NCI-H524 treated with DMSO at 0.1 percent for 48 hours (cell line): ENCODE measurements at regions not wholly inside any gene's neighbourhood (a gene's known extent, or its start where the extent isn't known, plus 50 kb on each side); places are given as distances from the start of the nearest gene placed in this dataset.

Source experiments
- DNase-seq: peaks from one replicate; lab custom pipeline; 2025; lab: John Stamatoyannopoulos, UW

DNA sequence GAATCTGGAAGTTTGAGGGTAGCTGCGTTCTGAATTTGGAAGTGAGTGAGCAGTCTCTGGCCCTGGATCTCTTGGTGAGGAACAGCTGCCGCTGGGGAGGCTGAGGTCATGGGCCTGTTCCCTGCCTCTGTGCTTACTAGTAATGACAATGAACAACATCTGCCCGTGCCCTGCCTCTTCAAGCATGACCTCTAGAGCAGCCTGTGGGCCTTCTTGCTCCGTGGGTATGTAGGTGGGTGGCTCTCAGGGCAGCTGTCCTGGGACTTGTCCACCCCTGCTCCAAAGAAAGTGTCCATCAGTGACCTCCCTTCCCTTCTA is 186.2 kb downstream of the CXCL12 start:
- no peak for DNase-seq

DNA sequence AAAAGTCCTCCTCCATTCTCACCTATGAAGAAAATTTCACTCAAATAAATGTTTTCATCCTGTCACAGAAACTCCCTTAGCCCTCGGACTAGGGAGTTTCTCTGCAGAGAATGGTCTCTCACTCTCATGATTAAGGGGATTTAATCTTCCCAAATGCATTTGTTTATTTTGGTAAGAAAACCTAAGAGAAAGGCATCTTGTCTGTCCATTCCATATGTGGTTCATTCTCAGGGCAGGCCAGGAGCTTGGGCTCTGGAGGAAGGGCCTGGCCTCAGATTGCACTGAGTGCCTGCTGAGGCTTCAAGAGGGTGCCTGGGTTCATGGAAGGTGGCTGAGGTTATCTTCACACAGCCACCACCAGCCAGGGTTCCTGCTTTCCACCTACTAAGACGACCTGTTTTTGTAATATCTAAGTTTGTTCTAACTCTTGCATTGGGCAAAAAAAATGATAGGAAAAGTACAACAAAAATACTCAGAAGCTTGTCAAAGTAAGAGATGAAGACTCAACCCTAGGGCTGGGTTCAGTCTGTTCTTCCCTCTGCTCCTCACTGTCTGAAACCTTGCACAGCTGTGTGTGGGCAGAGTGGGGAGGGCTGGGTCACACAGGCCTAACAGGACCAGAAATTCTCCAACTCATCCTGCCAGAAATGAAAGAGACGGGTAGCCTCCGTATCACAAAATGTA is 186.7 kb downstream of the CXCL12 start:
- no peak for DNase-seq

DNA sequence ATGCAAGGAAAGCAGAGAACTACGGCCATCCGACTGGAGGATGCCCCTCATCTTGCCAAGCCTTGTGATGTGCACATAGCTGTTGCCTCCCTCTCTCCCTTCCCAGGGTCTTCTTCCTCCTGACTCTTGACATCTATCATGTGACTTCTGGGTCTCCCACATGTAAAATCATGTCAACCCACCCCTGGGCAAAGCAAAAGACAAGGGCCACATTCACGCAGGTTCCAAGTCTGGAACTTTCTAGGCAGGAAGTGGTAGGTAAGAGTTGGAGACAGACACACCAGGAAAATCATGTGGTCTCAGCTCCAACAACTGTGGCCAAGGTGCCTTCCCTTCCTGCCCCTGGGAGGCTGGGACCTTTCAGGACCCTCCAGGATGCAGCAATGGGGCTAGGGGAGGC is 187.3 kb downstream of the CXCL12 start:
- no peak for DNase-seq

DNA sequence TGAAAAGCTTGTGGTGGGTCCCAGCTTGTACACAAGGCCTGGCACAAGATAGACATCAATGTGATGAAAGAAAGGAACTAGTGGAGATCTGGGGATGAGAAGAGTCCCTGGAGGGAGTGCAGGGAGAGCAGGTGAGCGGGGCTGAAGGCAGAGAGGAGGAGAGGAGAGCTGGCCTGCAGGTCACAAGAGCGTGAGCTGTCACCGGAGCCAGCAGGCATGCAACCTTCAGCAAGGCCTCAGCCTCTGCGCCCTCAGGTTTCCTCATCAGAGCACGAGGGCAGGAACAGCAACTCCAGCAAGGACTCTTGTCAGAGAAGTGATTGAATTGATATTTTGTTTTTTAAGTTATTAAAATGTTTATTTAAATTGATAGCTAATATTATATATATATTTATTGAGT is 188.6 kb downstream of the CXCL12 start:
- no peak for DNase-seq

DNA sequence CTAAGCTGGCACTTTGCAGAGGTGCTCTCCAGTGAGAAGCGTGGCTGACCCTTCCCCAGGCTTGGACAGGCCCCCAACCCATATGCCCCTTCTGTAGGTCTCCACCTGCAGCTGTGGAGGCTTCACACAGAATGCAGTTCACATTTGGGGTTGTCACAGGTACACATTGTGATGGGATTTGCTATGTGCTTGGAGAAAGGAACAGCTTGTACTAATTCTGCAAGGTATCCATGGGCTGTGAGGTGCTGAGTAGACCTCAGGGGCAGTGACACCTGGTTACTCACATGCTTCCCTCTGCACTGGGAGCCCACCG is 188.9 kb downstream of the CXCL12 start:
- no peak for DNase-seq

DNA sequence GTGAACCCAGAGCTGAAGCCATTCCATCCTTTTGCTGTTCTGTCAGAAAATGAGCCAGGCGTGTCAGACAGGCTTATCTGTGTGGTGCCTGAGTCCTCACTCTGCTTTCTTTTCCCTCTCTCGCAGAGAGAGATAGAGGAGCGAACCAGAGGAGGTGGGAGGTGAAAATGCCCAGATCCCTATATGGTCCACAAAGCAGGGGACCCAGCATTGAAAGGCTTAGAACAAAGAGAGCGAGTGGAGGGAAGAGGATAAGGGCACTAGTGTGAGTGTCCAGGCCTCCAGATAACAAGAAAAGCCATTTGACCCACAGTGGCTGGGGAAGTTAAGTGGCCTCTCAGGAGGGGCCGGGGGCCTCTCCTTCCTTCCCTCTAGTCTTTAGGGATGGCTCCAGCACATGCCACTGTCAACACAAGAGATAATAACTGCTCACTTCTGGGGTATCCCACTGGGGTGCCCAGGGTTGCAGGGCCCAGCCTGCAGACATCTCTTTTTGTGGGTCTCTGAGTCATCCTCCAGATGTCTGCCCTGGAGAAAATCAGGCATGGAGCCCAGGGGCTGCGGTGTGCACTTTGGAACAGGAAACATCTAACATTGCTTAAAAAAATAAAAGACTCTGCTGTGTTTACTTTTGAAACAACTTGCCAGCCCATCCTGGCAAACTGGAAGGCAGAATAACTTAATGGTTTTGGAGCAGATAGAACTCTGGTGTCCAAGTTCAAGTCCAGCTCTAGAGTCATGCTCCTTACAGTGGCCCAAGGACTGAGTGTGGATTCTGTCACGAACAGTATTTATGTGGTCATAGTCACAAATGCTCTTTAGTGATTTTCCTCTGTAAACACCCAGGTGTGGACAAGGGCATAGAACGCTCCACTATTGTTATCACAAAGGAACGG is 189.5 kb downstream of the CXCL12 start:
- no peak for DNase-seq

DNA sequence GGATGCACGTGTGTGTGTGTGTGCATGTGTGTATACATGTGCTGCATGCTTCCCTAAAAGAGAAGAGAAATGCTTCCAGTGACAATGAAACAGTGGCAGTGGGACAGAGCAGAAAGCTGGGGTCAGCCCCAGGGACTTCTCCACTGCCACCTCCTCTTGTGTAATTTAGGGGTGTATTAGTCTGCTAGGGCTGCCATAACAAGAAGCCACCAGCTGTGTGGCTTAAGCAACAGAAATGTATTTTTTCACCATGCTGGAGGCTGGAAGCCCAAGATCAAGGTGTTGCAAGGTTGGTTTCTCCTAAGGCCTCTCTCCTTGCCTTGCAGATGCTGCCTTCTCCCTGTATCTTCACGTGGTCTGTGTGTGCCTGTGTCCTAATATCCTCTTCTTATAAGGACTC is 190.5 kb downstream of the CXCL12 start:
- no peak for DNase-seq

DNA sequence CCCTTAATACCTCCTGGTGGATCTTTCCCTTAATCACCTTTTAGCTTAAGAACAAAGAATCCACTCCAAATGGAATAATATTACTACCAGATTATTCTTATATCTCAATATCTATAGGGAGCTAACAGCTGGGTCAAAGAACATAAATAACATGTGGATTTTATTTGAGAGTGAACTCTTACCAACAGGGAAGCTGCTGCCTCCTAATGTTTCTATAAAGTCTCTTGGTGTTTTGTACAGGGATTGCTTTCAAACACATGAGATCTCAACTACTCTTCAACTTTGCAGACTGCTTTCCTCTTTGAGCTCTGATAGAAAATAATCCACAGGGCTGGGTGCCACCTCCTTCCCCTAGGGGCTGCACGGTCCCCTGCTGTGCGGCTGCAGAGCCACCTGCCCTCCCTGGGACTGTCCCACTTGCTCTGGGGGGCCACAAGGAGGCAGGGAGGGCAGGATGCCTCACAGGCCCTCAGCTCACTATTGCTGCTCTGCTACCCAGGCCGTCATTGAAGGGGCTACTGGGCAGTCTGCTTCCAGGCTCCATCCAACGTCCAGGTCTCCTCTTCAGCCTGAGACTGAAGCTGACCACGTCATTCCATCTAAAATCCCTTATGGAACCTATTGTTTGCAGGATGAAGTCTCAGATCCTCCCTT is 191.2 kb downstream of the CXCL12 start:
- DNase-seq = no peak

DNA sequence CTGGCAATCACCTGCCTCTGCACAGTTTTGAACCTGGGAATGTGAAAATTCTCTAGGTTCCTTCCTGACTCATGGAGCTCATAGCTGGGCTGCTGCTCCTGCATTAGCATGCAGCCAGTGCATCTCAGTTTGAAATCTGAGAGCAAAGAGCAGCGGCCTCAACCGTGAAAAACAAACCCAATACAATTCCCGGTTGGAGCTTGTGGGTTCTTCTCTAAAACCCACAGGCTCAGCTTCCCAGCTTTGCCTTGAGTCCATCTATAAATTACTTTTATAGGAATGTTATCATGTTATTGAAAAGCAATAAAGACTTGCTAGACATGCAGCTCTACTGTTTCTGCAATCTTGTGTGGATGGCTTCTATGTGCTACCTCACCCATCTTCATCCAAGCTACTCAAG is 191.7 kb downstream of the CXCL12 start:
- no peak for DNase-seq

DNA sequence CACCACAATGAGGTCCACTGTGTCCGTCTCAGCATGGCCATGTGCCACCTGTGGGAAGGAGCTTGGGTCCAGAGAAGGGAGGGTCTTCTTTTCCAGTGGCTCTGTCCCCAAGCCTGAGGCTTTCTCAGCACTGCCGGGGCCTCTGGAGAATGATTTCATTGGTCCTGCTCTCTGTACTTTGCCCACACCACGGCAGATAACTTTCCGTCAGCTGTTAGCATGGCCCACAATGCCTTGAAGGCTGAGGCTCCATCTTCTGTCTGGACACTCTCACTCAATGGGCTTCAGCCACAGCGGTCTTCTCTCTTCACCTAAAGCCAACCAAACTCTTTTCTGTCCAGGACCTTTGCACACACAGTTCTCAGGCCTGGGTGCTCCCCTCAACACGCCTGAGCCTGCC is 192.5 kb downstream of the CXCL12 start:
- no peak for DNase-seq

DNA sequence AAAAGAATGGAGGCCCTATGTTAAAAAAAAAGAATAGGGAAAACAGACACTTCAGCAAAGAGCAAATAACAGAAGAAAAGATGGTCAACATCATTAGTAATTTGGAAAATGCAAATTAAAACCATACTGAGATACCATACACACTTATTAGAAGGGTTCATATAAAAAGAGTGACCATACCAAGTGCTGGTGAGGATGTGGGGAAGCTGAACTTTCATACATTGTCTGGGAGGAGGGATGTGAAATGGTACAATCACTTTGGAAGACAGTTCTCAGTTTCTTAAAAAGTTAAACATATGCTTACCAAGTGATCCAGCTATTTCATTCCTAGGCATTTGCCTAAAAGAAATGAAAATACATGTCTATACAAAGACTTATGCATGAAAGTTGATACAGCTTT is 194.4 kb downstream of the CXCL12 start:
- DNase-seq = no peak

DNA sequence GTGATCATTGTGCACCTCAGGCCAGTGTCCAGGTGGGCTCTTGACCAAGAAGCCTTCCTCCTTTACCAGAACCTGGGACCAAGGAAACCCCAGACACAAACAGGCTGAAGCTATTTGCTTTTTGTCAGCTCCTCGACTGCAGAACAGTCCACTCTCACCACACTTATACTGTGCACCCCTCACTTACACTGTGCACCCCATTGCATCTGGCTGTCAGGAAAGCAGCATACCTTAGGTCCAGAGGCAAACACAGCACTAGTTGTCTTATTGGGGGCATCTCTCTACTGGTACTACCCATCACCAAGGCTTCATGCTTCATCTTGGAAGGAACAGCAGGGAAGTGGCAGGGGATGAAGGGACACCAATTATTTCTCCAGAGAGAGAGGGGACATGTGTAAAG is 198.1 kb downstream of the CXCL12 start:
- no peak for DNase-seq

DNA sequence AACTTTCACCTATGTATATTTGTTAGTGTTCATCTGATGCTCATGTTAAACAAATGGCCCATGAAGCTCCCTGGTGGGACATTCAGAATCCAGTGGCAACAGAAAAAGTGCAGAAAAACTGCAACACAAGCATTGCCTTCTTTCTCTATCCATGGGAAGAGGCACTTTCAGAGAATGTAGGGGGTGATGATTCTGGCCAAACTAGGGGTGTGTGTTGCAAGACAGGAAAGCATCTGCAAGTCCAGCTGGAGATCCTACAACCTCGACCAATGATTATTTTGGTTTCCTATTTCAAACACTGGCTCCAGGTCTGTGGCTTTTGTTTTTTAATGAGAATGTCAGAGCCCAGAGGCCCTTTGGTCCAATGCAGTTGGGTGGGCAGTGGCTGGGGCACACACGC is 198.7 kb downstream of the CXCL12 start:
- DNase-seq = no peak

DNA sequence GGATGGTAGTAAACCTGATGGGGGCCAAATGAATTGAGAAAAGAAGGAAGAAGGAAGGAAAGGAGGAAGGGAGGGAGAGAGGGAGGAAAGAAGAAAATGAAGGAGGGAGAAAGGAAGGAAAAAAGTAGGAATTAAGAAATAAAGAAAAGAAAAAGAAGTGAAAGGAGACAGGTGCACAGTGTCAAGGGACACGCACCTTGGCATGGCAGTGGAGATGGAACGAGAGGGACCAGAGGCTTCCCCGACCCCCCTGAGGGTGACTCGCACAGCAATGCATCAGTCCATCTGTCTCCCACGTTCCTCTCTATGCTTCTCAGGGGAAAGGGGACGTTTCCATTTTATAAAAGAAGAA is 199.6 kb downstream of the CXCL12 start:
- no peak for DNase-seq

DNA sequence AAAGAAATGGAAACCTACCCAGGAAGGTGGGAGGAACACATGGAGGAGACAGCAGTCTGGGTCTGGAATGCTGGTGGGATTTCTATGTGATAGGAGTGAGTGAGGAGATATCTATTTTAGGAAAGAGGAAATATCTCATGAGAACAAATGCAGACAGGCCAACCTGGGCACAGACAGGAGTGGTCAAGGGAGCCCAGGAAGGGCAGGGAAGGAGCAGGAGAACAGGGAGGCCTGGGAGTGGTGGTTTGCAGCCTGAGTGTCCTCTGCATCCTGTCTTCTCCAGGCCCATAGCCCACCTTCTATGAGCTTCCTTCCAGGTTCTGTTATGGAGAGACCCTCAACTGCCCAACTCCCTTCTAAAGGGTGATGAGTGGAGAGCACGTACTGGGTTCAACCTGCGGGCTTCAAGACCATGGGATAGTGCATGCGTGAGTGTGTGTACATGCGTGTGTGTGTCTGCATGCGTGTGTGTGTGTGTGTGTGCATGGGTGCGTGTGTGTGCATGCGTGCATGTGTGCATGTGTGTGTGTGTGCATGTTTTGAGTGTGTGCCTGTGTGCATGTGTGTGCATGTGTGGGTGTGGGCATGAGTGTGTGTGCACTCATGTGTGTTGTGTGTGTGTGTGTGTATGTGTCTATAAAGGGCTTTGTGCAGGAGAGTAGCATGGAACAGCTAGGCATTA is 200.1 kb downstream of the CXCL12 start:
- DNase-seq = no peak

DNA sequence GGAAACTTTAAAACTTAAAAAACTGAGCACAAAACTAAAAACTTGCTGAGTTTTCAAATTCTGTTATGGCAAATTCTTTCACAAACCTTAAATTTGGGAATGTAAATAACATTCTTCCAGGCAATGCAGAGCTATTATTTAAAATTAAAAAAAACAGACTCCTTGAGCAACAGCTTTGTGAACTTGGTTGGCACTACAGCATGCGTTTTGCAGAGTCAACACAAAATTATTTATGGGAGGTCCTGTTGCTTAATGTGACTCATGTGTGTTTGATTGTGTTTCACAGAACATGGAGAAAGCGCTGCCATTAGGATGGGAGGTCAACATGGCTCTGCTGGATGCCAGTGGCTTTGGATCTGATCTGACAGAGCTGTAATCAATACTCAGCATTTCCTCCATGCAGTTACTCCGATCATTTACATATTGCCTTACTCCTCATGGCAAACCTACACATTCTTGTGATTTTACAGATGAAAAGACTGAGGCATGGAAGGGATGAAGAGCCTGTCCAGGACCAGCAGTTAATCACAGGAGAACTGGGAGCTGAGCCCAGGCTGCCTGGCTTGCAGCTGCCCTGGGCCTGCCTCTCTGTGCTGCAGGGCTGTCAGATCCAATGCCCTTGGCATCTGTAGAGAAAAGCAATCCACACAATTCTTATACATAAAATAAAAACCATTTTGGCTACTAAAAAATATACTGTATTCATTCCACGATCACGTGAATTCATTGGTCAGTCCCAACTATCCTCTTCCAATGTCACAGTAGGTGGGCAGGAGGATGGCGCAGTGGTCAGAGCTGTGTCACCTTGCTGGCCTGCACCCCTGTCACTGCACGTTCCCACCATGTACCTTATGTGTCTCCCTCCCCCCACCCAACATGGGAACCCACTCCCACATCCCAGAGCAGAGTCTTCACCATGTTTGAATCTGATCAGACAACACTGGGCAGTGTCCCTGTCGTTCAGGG is 200.9 kb downstream of the CXCL12 start:
- no peak for DNase-seq

DNA sequence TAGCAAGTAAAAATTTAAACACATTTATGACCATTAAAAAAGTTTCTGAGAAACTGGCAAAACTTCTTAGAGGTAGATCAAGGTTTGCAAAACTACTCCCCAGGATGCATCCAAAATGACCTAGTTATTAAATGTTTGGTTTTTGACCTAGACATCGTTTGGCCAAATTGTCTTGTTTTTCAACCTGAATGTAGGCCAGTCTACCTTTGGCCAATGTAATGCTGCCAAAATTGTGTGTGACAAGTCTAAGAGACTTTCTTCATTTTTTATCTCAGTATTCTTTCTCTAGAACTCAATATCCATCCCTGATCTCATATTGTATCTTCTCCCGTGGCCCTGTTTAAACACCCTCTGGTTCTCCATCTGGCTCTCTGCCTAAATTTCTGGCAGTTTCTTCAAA is 202.0 kb downstream of the CXCL12 start:
- no peak for DNase-seq

DNA sequence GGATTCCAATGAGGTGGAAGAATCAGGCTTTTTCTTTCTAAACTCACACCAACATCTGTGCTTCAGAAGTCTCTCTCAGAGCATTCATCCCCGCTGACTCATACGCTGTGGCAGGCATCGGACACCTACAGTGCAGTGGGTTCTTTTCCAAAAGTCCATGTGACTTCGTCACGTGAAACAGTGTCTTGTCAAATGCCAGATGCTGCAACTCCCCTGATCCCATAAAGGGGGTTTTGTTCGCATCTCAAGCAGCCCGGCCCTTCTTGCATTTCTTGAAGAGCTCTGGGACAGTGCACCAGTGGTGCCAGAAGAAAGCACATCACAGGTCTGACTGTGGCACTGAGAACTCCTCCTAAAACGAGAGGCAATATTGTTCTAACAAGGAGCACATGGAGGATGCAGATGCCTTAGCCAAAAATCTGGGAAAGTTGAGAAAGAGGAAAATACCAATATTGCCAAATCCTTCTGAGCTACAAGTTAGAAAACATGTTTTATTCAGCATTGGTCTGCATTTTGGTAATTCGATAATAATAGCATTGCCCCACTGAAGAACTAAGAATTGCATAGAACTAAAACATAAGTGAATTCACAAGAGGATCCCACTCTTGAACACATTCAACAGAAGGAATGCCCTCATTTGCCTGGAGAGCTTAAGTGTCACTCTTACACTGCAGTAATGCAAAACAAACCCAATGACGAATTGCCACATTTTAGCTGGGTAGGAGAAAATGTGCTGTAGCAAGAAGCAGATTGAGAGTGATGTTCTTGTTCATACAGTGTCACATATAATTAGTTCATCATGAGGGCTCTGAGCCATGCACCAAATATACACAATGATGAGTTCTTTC is 204.4 kb downstream of the CXCL12 start:
- DNase-seq = no peak

DNA sequence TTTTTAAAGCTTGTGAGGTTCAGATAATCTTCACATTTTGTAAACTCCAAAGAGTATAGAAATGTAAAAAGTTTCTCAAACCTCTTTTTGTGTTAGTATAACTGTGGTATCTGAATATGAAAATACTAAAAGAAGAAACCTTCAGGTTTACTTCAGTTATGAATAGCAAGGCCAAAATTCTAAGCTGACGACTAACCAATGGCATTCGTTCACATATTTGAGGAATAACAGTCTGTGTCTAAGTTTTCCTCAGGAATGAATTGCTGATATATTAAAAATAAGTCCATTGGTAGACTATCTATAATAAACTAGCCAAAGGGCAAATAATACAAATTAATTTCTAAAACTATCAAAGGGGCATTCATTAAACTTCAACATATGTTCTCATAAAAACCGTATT is 206.0 kb downstream of the CXCL12 start:
- DNase-seq = no peak

DNA sequence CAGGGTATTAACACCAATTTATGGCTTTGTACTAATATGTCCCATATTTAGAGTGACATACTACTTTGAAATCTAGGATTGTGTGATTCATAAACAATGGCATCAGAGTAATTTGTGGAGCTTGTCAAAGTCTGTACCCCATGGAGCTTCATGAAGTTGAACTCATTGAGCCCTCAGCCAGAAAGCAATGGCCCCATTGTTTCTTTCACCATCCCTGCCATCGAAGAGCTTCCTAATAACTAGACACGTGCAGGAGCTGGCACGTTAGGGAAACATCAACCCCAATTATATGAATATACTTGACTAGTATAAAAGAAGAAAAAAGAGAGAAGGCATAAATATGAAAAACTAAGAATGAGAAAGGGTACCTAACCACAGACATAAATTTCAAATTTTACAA is 206.6 kb downstream of the CXCL12 start:
- no peak for DNase-seq

DNA sequence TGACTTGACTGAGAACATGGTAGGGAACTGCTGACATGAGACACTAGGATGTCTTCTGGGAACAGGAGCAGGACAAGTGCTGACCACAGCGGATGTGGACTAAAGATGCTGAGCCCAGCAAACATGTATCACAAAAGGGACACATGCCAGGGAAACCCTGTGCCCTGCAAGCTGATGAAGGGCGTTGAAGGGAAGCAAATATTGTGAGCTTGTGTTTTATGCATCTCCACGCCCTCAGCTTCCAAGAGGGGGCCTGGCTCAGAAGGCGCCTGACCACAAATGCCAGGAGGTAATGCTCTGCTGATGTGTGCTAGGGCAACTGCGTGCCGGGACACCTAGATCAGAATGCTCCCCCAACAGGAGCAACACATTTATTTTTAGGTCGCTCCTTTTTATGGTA is 207.3 kb downstream of the CXCL12 start:
- DNase-seq = no peak
